ENCODE measurements at regions not wholly inside any gene's neighbourhood (a gene's known extent, or its start where the extent isn't known, plus 50 kb on each side); places are given as distances from the start of the nearest gene placed in this dataset.
"Not testable (repeated sequence)": the region's sequence is repeated elsewhere in the genome, so short reads cannot be mapped to it uniquely, and the experiment has no call there.

DNA sequence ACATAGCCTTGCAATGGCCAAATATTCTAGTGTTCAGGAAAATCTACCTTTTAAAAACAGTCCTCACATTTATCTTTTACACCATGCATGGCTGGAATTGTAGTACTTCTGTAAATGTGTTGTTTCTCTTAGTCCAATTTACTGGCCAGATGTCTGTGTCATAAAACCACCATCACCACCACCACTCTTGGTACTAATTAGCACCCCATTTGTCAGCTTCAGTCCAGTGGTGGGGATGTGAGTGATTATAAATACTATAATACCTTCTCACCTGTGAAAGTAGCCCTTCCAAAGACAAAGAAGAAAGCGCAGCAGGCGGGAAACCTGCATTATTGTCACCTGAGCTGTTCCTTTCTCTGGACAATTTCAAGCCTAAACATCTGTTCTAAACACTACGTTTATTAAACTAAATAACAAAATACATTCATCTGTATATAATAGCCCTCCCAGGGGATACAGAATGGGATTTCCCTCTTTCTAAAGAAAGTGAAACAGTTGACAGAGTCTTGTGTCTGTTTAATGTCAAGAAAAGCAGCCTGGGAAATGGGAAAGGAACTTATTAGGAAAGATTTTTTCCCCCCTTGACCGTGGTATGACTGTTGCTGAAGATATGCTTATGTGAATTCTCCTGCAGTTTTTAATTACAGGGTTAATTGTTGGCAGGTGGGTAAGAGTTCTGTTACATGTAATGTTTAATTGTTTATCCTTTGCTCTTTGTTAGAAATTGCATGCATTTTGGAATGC lies 144.5 kb upstream of the NUDT12 start:
- Histone ChIP-seq H3K4me1 (ENCODE audit: control insufficient read depth, insufficient read depth, low read length) (no peaks in the 10 kb centered on the region), H3K27me3 (ENCODE audit: control insufficient read depth, insufficient read depth, low read length) (no peaks in the 10 kb centered on the region), H3K9ac (ENCODE audit: low read length) (no peak overlapping the region), H3K4me3 (ENCODE audit: low read depth, low read length) (no peak overlapping the region), H3K9me3 (ENCODE audit: control insufficient read depth, insufficient read depth, low read depth, low read length) (no peaks in the 10 kb centered on the region), H3K27ac (ENCODE audit: low read depth, low read length) (no peak overlapping the region), H3K36me3 (ENCODE audit: control insufficient read depth, insufficient read depth, low read length) (no peaks in the 10 kb centered on the region)

DNA sequence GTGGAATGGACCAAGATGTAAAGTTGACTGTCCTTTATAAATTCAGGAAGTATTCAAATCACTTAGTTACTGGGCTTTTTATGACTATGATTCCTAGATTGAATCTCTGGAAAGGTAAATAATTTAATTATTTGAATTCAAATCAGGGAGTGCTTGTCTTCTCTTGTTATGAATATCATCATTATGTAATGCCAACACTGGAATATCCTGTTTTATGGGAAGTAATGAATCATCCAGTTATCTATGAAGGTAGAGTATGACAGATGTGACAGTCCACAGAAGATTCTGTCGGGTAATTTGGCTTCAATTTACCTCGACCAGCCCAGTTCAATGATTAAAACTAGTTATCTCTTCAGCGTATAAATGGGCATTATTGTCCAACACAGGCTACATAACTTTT lies 141.0 kb upstream of the NUDT12 start:
- H3K9me3 ChIP-seq (ENCODE audit: control insufficient read depth, insufficient read depth, low read depth, low read length), result no peaks in the 10 kb centered on the region
- no peaks in the 10 kb centered on the region for H3K36me3 ChIP-seq (ENCODE audit: control insufficient read depth, insufficient read depth, low read length)
- no peak overlapping the region for H3K27ac ChIP-seq (ENCODE audit: low read depth, low read length)
- H3K4me1 ChIP-seq (ENCODE audit: control insufficient read depth, insufficient read depth, low read length), result no peaks in the 10 kb centered on the region
- no peak overlapping the region for H3K4me3 ChIP-seq (ENCODE audit: low read depth, low read length)
- H3K9ac ChIP-seq (ENCODE audit: low read length), result no peak overlapping the region
- no peaks in the 10 kb centered on the region for H3K27me3 ChIP-seq (ENCODE audit: control insufficient read depth, insufficient read depth, low read length)

DNA sequence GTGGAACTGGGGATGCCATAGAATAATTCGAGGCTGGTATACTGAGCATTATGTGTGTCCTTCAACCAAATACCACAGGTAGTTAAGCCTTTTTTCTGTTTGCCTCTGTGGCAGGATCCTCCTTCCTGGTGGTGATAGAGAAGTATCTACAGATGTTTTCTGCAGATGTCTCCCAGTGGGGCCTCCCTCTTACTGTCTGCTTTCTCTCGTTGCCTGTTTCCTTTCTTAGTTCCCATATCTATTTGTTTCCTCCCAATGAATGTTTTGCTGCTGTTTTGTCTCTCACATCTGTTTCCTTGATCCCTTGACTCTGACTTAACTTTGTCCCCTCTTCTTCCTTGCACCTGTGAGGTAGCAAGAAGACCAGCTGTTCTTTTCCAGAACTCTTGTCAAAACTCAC lies 130.9 kb upstream of the NUDT12 start:
- no peaks in the 10 kb centered on the region for H3K36me3 ChIP-seq (ENCODE audit: control insufficient read depth, insufficient read depth, low read length)
- no peak overlapping the region for H3K27ac ChIP-seq (ENCODE audit: low read depth, low read length)
- H3K27me3 ChIP-seq (ENCODE audit: control insufficient read depth, insufficient read depth, low read length), result no peaks in the 10 kb centered on the region
- H3K9me3 ChIP-seq (ENCODE audit: control insufficient read depth, insufficient read depth, low read depth, low read length), result no peaks in the 10 kb centered on the region
- H3K9ac ChIP-seq (ENCODE audit: low read length), result no peak overlapping the region
- no peaks in the 10 kb centered on the region for H3K4me1 ChIP-seq (ENCODE audit: control insufficient read depth, insufficient read depth, low read length)
- no peak overlapping the region for H3K4me3 ChIP-seq (ENCODE audit: low read depth, low read length)

DNA sequence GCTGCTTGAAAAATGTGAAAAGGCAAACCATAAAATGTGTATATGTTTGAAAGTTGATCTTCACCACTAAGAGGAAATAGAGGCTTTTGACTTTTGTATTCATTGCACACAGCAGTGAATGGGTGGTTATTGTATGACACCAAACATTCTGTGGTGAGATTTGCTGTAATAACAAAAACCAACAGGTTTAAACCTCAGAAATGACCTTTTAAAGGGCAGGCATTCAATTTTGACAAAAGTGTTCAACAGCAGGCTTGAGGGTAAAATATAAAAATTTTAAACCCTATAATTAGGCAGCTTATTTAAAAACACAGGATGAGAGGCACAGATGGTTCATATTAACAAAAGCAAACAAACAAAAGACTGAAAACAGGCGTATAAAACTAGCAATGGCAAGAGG lies 128.1 kb upstream of the NUDT12 start:
- Histone ChIP-seq H3K4me3 (ENCODE audit: low read depth, low read length) (no peak overlapping the region), H3K4me1 (ENCODE audit: control insufficient read depth, insufficient read depth, low read length) (no peaks in the 10 kb centered on the region), H3K36me3 (ENCODE audit: control insufficient read depth, insufficient read depth, low read length) (no peaks in the 10 kb centered on the region), H3K27ac (ENCODE audit: low read depth, low read length) (no peak overlapping the region), H3K27me3 (ENCODE audit: control insufficient read depth, insufficient read depth, low read length) (no peaks in the 10 kb centered on the region), H3K9ac (ENCODE audit: low read length) (no peak overlapping the region), H3K9me3 (ENCODE audit: control insufficient read depth, insufficient read depth, low read depth, low read length) (no peaks in the 10 kb centered on the region)

DNA sequence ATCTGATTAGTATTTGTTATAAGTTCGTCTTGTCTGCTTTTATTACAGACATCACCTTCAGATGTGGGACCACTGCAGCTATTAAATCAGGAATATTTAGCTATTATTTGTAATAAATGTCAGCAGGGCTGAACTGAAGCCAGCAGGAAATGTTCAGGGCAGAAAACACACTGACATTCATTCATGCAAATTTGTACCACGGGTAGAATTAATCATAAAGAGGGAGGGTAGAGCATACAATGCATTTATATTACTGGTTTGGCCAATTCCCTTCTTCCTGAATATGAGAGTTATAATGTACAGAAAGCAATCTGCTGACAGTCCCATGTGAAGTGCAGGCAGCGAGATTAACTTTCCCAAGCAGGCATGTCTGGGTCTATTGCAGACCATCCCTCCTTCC lies 117.3 kb upstream of the NUDT12 start:
- no peaks in the 10 kb centered on the region for H3K36me3 ChIP-seq (ENCODE audit: control insufficient read depth, insufficient read depth, low read length)
- no peak overlapping the region for H3K9ac ChIP-seq (ENCODE audit: low read length)
- no peaks in the 10 kb centered on the region for H3K4me1 ChIP-seq (ENCODE audit: control insufficient read depth, insufficient read depth, low read length)
- no peaks in the 10 kb centered on the region for H3K9me3 ChIP-seq (ENCODE audit: control insufficient read depth, insufficient read depth, low read depth, low read length)
- no peaks in the 10 kb centered on the region for H3K27me3 ChIP-seq (ENCODE audit: control insufficient read depth, insufficient read depth, low read length)
- H3K27ac ChIP-seq (ENCODE audit: low read depth, low read length), result no peak overlapping the region
- H3K4me3 ChIP-seq (ENCODE audit: low read depth, low read length), result no peak overlapping the region

DNA sequence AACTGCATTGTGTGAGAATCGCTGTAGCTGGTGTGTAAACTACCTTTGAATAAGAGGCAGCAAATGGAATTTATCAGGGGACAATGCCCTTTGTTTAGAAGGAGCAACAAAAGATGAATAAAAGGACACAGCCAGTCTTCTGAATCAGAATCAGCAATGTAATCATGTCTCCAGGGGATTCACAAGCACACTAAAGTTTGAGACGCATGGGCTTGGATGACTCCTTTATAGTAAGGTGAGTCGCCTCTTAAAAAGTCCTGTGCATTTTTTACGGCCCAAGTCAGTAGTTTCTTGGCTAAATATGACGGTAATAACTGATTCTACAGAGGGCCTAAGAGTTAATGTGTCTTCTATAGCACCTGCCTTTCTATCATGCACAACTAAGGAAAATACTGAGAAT lies 113.6 kb upstream of the NUDT12 start:
- not testable (repeated sequence) for H3K36me3 ChIP-seq (ENCODE audit: control insufficient read depth, insufficient read depth, low read length); H3K27ac ChIP-seq (ENCODE audit: low read depth, low read length); H3K4me3 ChIP-seq (ENCODE audit: low read depth, low read length)

DNA sequence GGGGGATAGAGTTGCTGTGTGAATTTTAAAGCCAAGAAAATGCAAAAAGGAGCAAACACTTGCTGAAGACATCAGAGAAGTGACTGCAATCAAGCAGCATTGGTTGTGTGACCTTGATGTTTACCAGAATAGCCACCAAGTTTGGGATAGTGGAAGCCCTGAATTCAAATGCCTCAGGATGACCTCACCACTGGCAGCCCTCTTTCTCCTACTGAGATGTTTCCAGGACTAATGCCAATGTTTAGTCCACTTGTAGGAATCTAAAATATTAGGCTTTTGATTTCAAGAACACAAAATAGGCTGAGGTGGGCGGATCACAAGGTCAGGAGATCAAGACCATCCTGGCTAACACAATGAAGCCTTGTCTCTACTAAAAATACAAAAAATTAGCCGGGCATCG lies 112.2 kb upstream of the NUDT12 start:
- Histone ChIP-seq H3K36me3 (ENCODE audit: control insufficient read depth, insufficient read depth, low read length) (no peaks in the 10 kb centered on the region), H3K9me3 (ENCODE audit: control insufficient read depth, insufficient read depth, low read depth, low read length) (no peaks in the 10 kb centered on the region), H3K27ac (ENCODE audit: low read depth, low read length) (no peak overlapping the region), H3K4me3 (ENCODE audit: low read depth, low read length) (no peak overlapping the region), H3K27me3 (ENCODE audit: control insufficient read depth, insufficient read depth, low read length) (no peaks in the 10 kb centered on the region), H3K4me1 (ENCODE audit: control insufficient read depth, insufficient read depth, low read length) (no peaks in the 10 kb centered on the region), H3K9ac (ENCODE audit: low read length) (no peak overlapping the region)

More for the DNA sequence above, 113.6 kb upstream of the NUDT12 start:
- not testable (repeated sequence) for H3K4me1 ChIP-seq (ENCODE audit: control insufficient read depth, insufficient read depth, low read length); H3K9me3 ChIP-seq (ENCODE audit: control insufficient read depth, insufficient read depth, low read depth, low read length); H3K27me3 ChIP-seq (ENCODE audit: control insufficient read depth, insufficient read depth, low read length); H3K9ac ChIP-seq (ENCODE audit: low read length)

DNA sequence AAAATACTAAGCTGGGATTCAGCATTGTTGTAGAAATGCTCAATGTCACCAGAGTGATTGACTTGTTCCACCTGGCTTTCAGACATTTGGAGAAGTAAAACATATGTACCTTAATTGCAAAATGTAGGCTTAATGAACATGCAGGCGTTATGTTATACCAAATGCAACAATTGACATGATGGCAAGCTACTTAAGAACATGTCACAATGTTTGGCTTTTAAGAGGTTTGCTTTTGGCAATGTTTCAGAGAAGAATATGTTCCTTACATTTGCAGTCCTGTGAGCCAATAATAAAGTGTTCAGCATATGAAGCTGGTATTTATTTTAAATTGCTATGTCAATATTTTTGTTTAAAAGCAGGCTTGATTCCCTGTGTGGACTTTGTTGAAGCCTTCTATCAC lies 111.7 kb upstream of the NUDT12 start:
- no peak overlapping the region for H3K27ac ChIP-seq (ENCODE audit: low read depth, low read length)
- H3K9me3 ChIP-seq (ENCODE audit: control insufficient read depth, insufficient read depth, low read depth, low read length), result no peaks in the 10 kb centered on the region
- no peaks in the 10 kb centered on the region for H3K4me1 ChIP-seq (ENCODE audit: control insufficient read depth, insufficient read depth, low read length)
- no peak overlapping the region for H3K9ac ChIP-seq (ENCODE audit: low read length)
- H3K4me3 ChIP-seq (ENCODE audit: low read depth, low read length), result no peak overlapping the region
- H3K27me3 ChIP-seq (ENCODE audit: control insufficient read depth, insufficient read depth, low read length), result no peaks in the 10 kb centered on the region
- H3K36me3 ChIP-seq (ENCODE audit: control insufficient read depth, insufficient read depth, low read length), result no peaks in the 10 kb centered on the region

DNA sequence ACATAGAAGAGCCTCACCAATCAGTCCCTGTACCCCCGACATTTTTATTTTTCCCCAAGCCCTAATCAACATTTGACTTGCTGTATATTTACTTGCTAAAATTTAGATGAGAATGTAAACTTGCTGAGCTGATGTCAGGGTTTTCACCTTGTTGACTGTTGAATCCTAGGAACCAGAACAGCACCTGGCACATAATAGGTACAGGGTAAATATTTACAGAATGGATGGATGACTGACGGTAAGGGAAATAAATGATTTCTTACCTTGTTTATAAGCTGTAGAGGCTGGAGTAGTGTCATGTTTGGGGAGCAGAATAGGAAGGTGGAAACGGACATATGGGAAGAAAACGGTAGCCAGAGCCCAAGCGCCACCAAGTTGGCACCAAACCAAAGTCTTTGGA lies 107.0 kb upstream of the NUDT12 start:
- Histone ChIP-seq H3K4me1 (ENCODE audit: control insufficient read depth, insufficient read depth, low read length) (no peaks in the 10 kb centered on the region), H3K27ac (ENCODE audit: low read depth, low read length) (no peak overlapping the region), H3K9me3 (ENCODE audit: control insufficient read depth, insufficient read depth, low read depth, low read length) (peaks cover 5% of the 10 kb centered on the region; the same call in 1 of the 2 replicates), H3K36me3 (ENCODE audit: control insufficient read depth, insufficient read depth, low read length) (no peaks in the 10 kb centered on the region), H3K27me3 (ENCODE audit: control insufficient read depth, insufficient read depth, low read length) (no peaks in the 10 kb centered on the region), H3K4me3 (ENCODE audit: low read depth, low read length) (no peak overlapping the region), H3K9ac (ENCODE audit: low read length) (no peak overlapping the region)

DNA sequence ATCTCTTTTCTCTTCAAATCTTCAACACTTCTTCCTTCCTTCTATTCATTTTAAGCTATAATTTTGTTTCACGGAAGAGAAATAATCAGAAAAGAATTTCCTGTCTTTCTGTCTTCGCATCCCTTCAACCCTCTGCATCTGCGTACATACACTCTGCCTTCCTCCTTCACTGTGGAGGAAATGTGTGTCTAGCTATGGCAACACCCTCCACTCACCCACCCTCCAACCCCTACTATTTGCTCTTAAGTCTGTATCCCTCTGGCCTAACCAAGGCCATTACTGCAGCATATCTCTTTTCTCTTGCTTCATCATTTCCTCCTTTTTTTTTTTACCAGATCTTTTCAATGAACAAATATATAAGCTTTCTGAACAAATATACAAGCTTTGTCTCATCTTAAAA lies 105.7 kb upstream of the NUDT12 start:
- no peaks in the 10 kb centered on the region for H3K27me3 ChIP-seq (ENCODE audit: control insufficient read depth, insufficient read depth, low read length)
- H3K9me3 ChIP-seq (ENCODE audit: control insufficient read depth, insufficient read depth, low read depth, low read length), result peaks cover 10% of the 10 kb centered on the region
- H3K9ac ChIP-seq (ENCODE audit: low read length), result no peak overlapping the region
- no peak overlapping the region for H3K4me3 ChIP-seq (ENCODE audit: low read depth, low read length)
- no peaks in the 10 kb centered on the region for H3K36me3 ChIP-seq (ENCODE audit: control insufficient read depth, insufficient read depth, low read length)
- H3K4me1 ChIP-seq (ENCODE audit: control insufficient read depth, insufficient read depth, low read length), result no peaks in the 10 kb centered on the region
- no peak overlapping the region for H3K27ac ChIP-seq (ENCODE audit: low read depth, low read length)

DNA sequence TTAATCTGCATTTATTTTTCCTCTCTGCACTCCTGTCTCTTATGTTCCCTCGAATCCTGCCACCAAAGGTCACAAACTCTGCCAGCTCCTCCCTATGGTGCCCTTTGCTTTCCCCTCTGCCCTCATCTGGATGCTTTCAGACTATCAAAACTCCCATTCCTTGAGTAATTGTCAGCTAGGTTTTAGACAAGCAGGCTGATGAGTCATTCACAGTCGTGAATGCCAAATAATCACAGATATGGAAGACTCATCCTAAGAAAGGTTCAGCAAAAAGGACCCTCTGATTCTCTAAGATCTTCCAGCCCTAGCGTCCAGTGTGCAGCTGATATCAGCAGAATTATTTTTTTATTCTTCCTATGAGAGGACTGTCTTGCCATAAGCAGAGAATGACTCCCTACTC lies 104.5 kb upstream of the NUDT12 start:
- peaks cover 22% of the 10 kb centered on the region for H3K9me3 ChIP-seq (ENCODE audit: control insufficient read depth, insufficient read depth, low read depth, low read length)

DNA sequence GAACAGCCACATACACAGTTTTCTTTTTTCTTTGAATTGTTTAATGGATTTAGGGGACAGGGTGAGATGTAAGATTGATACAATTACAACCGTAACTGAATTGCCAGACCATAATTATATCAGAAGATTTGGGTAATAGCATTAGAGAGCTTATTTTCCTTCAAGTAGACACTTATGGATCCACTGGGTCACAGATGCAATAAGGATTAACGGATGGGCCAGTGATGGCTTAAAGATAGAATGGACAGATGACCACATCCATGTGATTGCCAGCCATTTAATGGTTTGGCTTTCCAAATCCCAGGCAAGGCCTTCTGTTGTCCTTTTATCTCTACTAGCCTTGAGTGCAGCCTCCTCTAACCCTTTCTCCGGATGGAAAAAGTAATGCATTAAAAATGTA lies 94.7 kb upstream of the NUDT12 start:
- H3K27me3 ChIP-seq (ENCODE audit: control insufficient read depth, insufficient read depth, low read length), result no peaks in the 10 kb centered on the region
- H3K4me1 ChIP-seq (ENCODE audit: control insufficient read depth, insufficient read depth, low read length), result no peaks in the 10 kb centered on the region
- no peaks in the 10 kb centered on the region for H3K36me3 ChIP-seq (ENCODE audit: control insufficient read depth, insufficient read depth, low read length)
- H3K4me3 ChIP-seq (ENCODE audit: low read depth, low read length), result no peak overlapping the region
- H3K9ac ChIP-seq (ENCODE audit: low read length), result no peak overlapping the region
- H3K27ac ChIP-seq (ENCODE audit: low read depth, low read length), result no peak overlapping the region
- H3K9me3 ChIP-seq (ENCODE audit: control insufficient read depth, insufficient read depth, low read depth, low read length), result 0 out of 2 replicates have a peak, but pooled peaks cover 2% of the 10 kb centered on the region

More for the DNA sequence above, 104.5 kb upstream of the NUDT12 start:
- H3K4me3 ChIP-seq (ENCODE audit: low read depth, low read length), result no peak overlapping the region
- no peaks in the 10 kb centered on the region for H3K27me3 ChIP-seq (ENCODE audit: control insufficient read depth, insufficient read depth, low read length)
- H3K27ac ChIP-seq (ENCODE audit: low read depth, low read length), result no peak overlapping the region
- H3K36me3 ChIP-seq (ENCODE audit: control insufficient read depth, insufficient read depth, low read length), result no peaks in the 10 kb centered on the region
- H3K4me1 ChIP-seq (ENCODE audit: control insufficient read depth, insufficient read depth, low read length), result no peaks in the 10 kb centered on the region
- no peak overlapping the region for H3K9ac ChIP-seq (ENCODE audit: low read length)

Measured in HUES6 (cell line).